GM12878 (cell line): ENCODE measurements at regions not wholly inside any gene's neighbourhood (a gene's known extent, or its start where the extent isn't known, plus 50 kb on each side); places are given as distances from the start of the nearest gene placed in this dataset.
A peak's percentile ranks its signal among the peaks of the same experiment; 100 is the strongest.

ENCODE experiments used
- ATAC-seq: fragments of 200-7000 bp; cut with Tn5 transposase; 3 replicates; pipeline ENCODE4 v1.9.1; 2020; ENCODE audit warnings: mild to moderate bottlenecking, moderate library complexity
- BruUV-seq: library from RNA; stranded (reverse); fragments of 400-500 nt; replicated peaks from 2 replicates; lab custom pipeline; 2021; lab: Mats Ljungman, UMichigan
- CTCF ChIA-PET: fragments of 300-600 bp; sonication (Branson Sonifier 250); formaldehyde crosslinking; extraction: SDS; loops from one replicate; lab custom pipeline; 2021; ENCODE audit warnings: inconsistent platforms; lab: Yijun Ruan, JAX
- POLR2A ChIA-PET: fragments of 350-600 bp; formaldehyde crosslinking; extraction: SDS; loops from one replicate; lab custom pipeline; 2021; ENCODE audit warnings: inconsistent platforms; lab: Charles Lee
- RAD21 ChIA-PET: fragments of 300-600 bp; sonication (Branson Sonifier 250); formaldehyde crosslinking; loops from one replicate; lab custom pipeline; 2023; ENCODE audit warnings: antibody characterized with exemption; ENCODE audit not compliant: unreplicated experiment; lab: Charles Lee
- SMC1A ChIA-PET: fragments of 300-600 bp; sonication (Branson Sonifier 250); formaldehyde crosslinking; loops from one replicate; lab custom pipeline; 2023; ENCODE audit not compliant: unreplicated experiment, uncharacterized antibody; lab: Charles Lee
- DNase-seq: peaks from one replicate; pipeline ENCODE4 v3.0.0-alpha.2; 2011; ENCODE audit warnings: low read depth, low spot score
- FAIRE-seq: peaks from 3 replicates; lab custom pipeline; 2011; peaks lifted over from hg19 to GRCh38; lab: Jason Lieb, UNC
- H2AFZ ChIP-seq: 2 replicates; pipeline ENCODE4 v1.6.0; 2011; ENCODE audit warnings: low read depth, low read length, control low read depth; ENCODE audit not compliant: control insufficient read depth
- H3K27ac ChIP-seq: 2 replicates; pipeline ENCODE4 v1.5.1; 2011; ENCODE audit warnings: control low read depth; ENCODE audit not compliant: control insufficient read depth, insufficient read depth
- H3K27me3 ChIP-seq, 2 experiments: replicated peaks in 1 of 2; 2 replicates each; pipeline versions ENCODE4 v1.6.0 to v1.6.1; 2011; ENCODE audit warnings: low read length in 1 of 2; ENCODE audit not compliant: control insufficient read depth in 2 of 2, insufficient read depth in 2 of 2
- H3K36me3 ChIP-seq, 2 experiments: 2 replicates each; pipeline ENCODE4 v1.5.1; 2011; ENCODE audit warnings: low read length in 1 of 2; ENCODE audit not compliant: control insufficient read depth in 2 of 2, insufficient read depth in 2 of 2
- H3K4me1 ChIP-seq: 2 replicates; pipeline ENCODE4 v1.6.1; 2011; ENCODE audit warnings: mild to moderate bottlenecking, low read length, moderate library complexity, mixed read lengths; ENCODE audit not compliant: control insufficient read depth, insufficient read depth
- H3K4me2 ChIP-seq: 2 replicates; pipeline ENCODE4 v1.6.0; 2011; ENCODE audit warnings: control low read depth; ENCODE audit not compliant: control insufficient read depth, insufficient read depth
- H3K4me3 ChIP-seq: fragments of 200-600 bp; sonication (generic); 2 replicates; pipeline ENCODE4 v1.5.1; 2016
- H3K79me2 ChIP-seq: 2 replicates; pipeline ENCODE4 v1.6.0; 2011; ENCODE audit warnings: low read length; ENCODE audit not compliant: control insufficient read depth, insufficient read depth
- H3K9ac ChIP-seq: 2 replicates; pipeline ENCODE4 v1.8.0; 2011; ENCODE audit warnings: low read length, control low read depth, mixed read lengths; ENCODE audit not compliant: control insufficient read depth, insufficient read depth
- H3K9me3 ChIP-seq: replicated peaks from 3 replicates; pipeline ENCODE4 v1.5.1; 2011; ENCODE audit warnings: mild to moderate bottlenecking, low read length; ENCODE audit not compliant: control insufficient read depth, insufficient read depth
- H4K20me1 ChIP-seq: 2 replicates; pipeline ENCODE4 v1.6.0; 2011; ENCODE audit not compliant: control insufficient read depth, insufficient read depth
- BACH1 ChIP-seq: fragments of 450-650 bp; IDR thresholded peaks from 2 replicates; pipeline ENCODE4 v1.6.1; 2017; ENCODE audit warnings: mild to moderate bottlenecking, borderline replicate concordance
- CBX5 ChIP-seq: sonication (generic); IDR thresholded peaks from 2 replicates; pipeline ENCODE4 v1.6.1; 2016; ENCODE audit warnings: low read depth, moderate library complexity, mild to moderate bottlenecking, inconsistent platforms
- EGR1 ChIP-seq, 2 experiments: IDR thresholded peaks; 1 replicate in 1 of 2; 2 replicates in 1 of 2; pipeline ENCODE4 v1.6.1; 2011 to 2012; ENCODE audit warnings: low read depth in 2 of 2, low read length in 2 of 2, borderline replicate concordance in 1 of 2, mild to moderate bottlenecking in 1 of 2, moderate library complexity in 1 of 2
- KAT2A ChIP-seq: conservative IDR thresholded peaks from 2 replicates; pipeline ENCODE4 v1.6.1; 2011; ENCODE audit warnings: low read depth, low read length; ENCODE audit not compliant: control insufficient read depth
- MTA3 ChIP-seq: IDR thresholded peaks from 2 replicates; pipeline ENCODE4 v1.6.1; 2012; ENCODE audit warnings: low read length, inconsistent platforms, borderline replicate concordance
- POU2F2 ChIP-seq: IDR thresholded peaks from 3 replicates; pipeline ENCODE4 v1.6.1; 2011; ENCODE audit warnings: low read depth, mild to moderate bottlenecking, low read length, borderline replicate concordance
- TAF1 ChIP-seq: IDR thresholded peaks from 2 replicates; pipeline ENCODE4 v1.6.1; 2011; ENCODE audit warnings: mild to moderate bottlenecking, low read depth, low read length, borderline replicate concordance
- TBL1XR1 ChIP-seq: IDR thresholded peaks from 2 replicates; pipeline ENCODE4 v1.6.1; 2012; ENCODE audit warnings: low read depth, low read length, improper control_type of control experiment
- USF2 ChIP-seq: IDR thresholded peaks from 2 replicates; pipeline ENCODE4 v1.6.1; 2011; ENCODE audit warnings: low read depth, low read length, improper control_type of control experiment, borderline replicate concordance
- YY1 ChIP-seq: IDR thresholded peaks from 2 replicates; pipeline ENCODE4 v1.6.1; 2011; ENCODE audit warnings: low read depth, mild to moderate bottlenecking, low read length
- ZBTB4 ChIP-seq: fragments of 450-650 bp; formaldehyde crosslinking; IDR thresholded peaks from 2 replicates; pipeline ENCODE4 v1.4.0; 2022; ENCODE audit warnings: mild to moderate bottlenecking, moderate library complexity
- WGBS: methylation state at CpG from one replicate; pipeline ENCODE4 v1.1.6; 2016; ENCODE audit warnings: low lambda C conversion rate; ENCODE audit not compliant: insufficient replicate concordance, insufficient coverage; ENCODE audit errors: missing lambda C conversion rate; 5-methylcytosine and 5-hydroxymethylcytosine counted together
- in situ Hi-C: fragments of 300-500 bp; cut with MboI; formaldehyde crosslinking; loops from 9 replicates; pipeline ENCODE4 v1.14.3; 2018; ENCODE audit warnings: mixed read lengths
- intact Hi-C: fragments of 100-400 bp; cut with micrococcal nuclease; formaldehyde crosslinking; loops from one replicate; pipeline ENCODE4 v1.14.2; 2022; ENCODE audit not compliant: unreplicated experiment

GRCh38 chr12:65741656-65742017 is 82.6 kb upstream of the HMGA2 start:
- Histone ChIP-seq H3K9ac (no peak overlapping the region), H3K36me3 (no peaks in the 10 kb centered on the region)
- ChIA-PET SMC1A (no interaction called here), RAD21 (no interaction called here), POLR2A (no interaction called here), CTCF (interaction anchor here (0.5 kb wide), 1 partner anchor 529 kb away, joined by 3 read pairs; no protein-coding TSS in a partner anchor)
- intact Hi-C loops = no loop called here
- WGBS = 6% methylated on average over 25 of the region's 35 CpGs
- no TSS peak for BruUV-seq
- TF ChIP-seq CBX5 = no peak
- no peak for TF ChIP-seq ZBTB4
- no peak for TF ChIP-seq TAF1
- no peak for TF ChIP-seq MTA3
- TF ChIP-seq EGR1 (IDR thresholded peaks at IDR 0.05; ENCODE audit: borderline replicate concordance in 1 of 2, low read depth in 2 of 2, low read length in 2 of 2) = no peak
- no peak for TF ChIP-seq POU2F2
- TF ChIP-seq TBL1XR1 = no peak
- no peak for TF ChIP-seq YY1
- TF ChIP-seq USF2 = no peak
- TF ChIP-seq KAT2A = no peak
- no peak for TF ChIP-seq BACH1
- TF ChIP-seq, all 136 proteins: peak for 0
- H4K20me1 ChIP-seq = no peaks in the 10 kb centered on the region
- H3K4me3 ChIP-seq = peak overlapping the region; percentile 58; the same call in 1 of the 2 replicates
- H3K4me2 ChIP-seq = peak overlapping the region; percentile 71; the same call in 1 of the 2 replicates
- in situ Hi-C loops = no loop called here
- peak overlapping the region; percentile 53 for H2AFZ ChIP-seq
- FAIRE-seq (no peak), ATAC-seq (peak; percentile 55), DNase-seq (no peak)
- no peak overlapping the region for H3K27ac ChIP-seq
- H3K79me2 ChIP-seq = no peaks in the 10 kb centered on the region
- no peaks in the 10 kb centered on the region for H3K4me1 ChIP-seq
- no peaks in the 10 kb centered on the region; a peak in 1 of 4 replicates for H3K27me3 ChIP-seq
- no peaks in the 10 kb centered on the region for H3K9me3 ChIP-seq
